ENCODE measurements at regions not wholly inside any gene's neighbourhood (a gene's known extent, or its start where the extent isn't known, plus 50 kb on each side); places are given as distances from the start of the nearest gene placed in this dataset.

DNA sequence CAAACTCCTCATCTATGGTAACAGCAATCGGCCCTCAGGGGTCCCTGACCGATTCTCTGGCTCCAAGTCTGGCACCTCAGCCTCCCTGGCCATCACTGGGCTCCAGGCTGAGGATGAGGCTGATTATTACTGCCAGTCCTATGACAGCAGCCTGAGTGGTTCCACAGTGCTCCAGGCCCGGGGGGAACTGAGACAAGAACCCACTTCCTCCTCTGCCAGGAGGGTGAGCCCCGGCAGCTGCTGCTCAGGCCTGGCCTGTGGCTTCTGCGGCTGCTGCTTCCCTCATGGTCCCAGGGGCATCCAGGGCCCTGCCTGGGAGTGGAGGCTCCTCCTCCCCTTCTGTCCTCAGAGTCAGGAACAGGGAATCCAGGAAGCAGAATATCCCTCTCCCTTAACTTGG lies 98.4 kb downstream of the ZNF280B start:
- in situ Hi-C loops (cut with MboI; ENCODE audit: low sequenced_read_pairs in 4 of 4) (no loop called here), intact Hi-C loops (cut with DNase I; ENCODE audit: low total_unique reads) (no loop called here)
- Histone ChIP-seq H3K36me3 (no peaks in the 10 kb centered on the region), H3K27ac (no peak overlapping the region), H3K4me3 (no peak overlapping the region), H3K27me3 (peaks cover 0 to 5% (median 3%) of the 10 kb centered on the region in 3 donors), H3K4me1 (no peaks in the 10 kb centered on the region), H3K9me3 (no peaks in the 10 kb centered on the region)
- no peak for TF ChIP-seq CTCF (IDR thresholded peaks at IDR 0.05 in 4 of 5, conservative IDR thresholded peaks at IDR 0.05 in 1 of 5)
- TF ChIP-seq POLR2A (IDR thresholded peaks at IDR 0.05): no peak
- DNase-seq: peak in 1 of 2 donors; percentile 6
- no peak for ATAC-seq

- H3K27ac ChIP-seq: no peak overlapping the region
- intact Hi-C loops (cut with DNase I; ENCODE audit: low total_unique reads): no loop called here
- TF ChIP-seq CTCF (IDR thresholded peaks at IDR 0.05 in 4 of 5, conservative IDR thresholded peaks at IDR 0.05 in 1 of 5) (no peak), POLR2A (IDR thresholded peaks at IDR 0.05) (no peak)
- no peaks in the 10 kb centered on the region for H3K9me3 ChIP-seq
- ATAC-seq: no peak
- DNase-seq: no peak
- in situ Hi-C loops (cut with MboI; ENCODE audit: low sequenced_read_pairs in 4 of 4): no loop called here
- no peaks in the 10 kb centered on the region for H3K36me3 ChIP-seq
- H3K4me3 ChIP-seq: no peak overlapping the region
- no peaks in the 10 kb centered on the region for H3K4me1 ChIP-seq
- H3K27me3 ChIP-seq: peaks cover 0 to 6% (median 5%) of the 10 kb centered on the region in 3 donors
Observed at GRCh38 chr22:22410677-22411076, 97.9 kb downstream of the ZNF280B start.

GRCh38 chr22:22414266-22414665 lies 94.3 kb downstream of the ZNF280B start:
- Histone ChIP-seq H3K36me3 (no peaks in the 10 kb centered on the region), H3K27ac (no peak overlapping the region), H3K27me3 (peaks cover 0 to 7% (median 6%) of the 10 kb centered on the region in 3 donors), H3K4me1 (no peaks in the 10 kb centered on the region), H3K4me3 (no peak overlapping the region), H3K9me3 (no peaks in the 10 kb centered on the region)
- in situ Hi-C loops (cut with MboI; ENCODE audit: low sequenced_read_pairs in 4 of 4): no loop called here
- ATAC-seq (no peak), DNase-seq (no peak)
- intact Hi-C loops (cut with DNase I; ENCODE audit: low total_unique reads): no loop called here
- TF ChIP-seq POLR2A (IDR thresholded peaks at IDR 0.05): no peak
- no peak for TF ChIP-seq CTCF (IDR thresholded peaks at IDR 0.05 in 4 of 5, conservative IDR thresholded peaks at IDR 0.05 in 1 of 5)

DNA sequence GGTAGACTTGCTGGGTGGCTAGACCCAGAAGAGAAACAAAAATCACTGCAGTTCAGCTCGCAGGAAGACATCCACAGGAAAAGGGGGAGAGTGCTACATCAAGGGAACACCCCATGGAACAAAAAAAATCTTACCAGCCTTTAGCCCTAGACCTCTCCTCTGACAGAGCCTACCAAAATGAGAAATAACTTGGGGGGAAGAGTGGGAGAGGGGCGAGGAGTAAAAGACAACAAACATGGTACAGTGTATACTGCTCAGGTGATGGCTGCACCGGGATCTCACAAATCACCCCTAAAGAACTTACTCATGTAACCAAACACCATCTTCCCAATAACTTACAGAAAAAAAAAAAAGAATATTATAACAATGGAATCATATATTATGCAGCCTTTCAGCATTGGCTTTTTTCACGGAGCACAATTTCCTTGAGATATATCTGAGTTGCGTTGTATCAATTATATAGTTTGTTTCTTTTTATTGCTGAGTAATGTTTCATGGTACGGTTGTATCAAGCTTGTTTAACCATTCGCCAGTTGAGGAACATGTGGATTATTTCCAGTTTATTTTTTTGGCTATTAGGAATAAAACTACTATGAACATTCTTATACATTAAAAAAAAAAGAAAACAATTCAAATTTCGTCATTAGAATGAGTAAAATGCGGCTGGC lies 90.9 kb downstream of the ZNF280B start:
- in situ Hi-C loops (cut with MboI; ENCODE audit: low sequenced_read_pairs in 4 of 4): no loop called here
- intact Hi-C loops (cut with DNase I; ENCODE audit: low total_unique reads): no loop called here
- H3K4me3 ChIP-seq: no peak overlapping the region
- ATAC-seq: no peak
- H3K9me3 ChIP-seq: no peaks in the 10 kb centered on the region
- no peaks in the 10 kb centered on the region for H3K4me1 ChIP-seq
- DNase-seq: no peak
- H3K27ac ChIP-seq: no peak overlapping the region
- no peaks in the 10 kb centered on the region for H3K36me3 ChIP-seq
- TF ChIP-seq CTCF (IDR thresholded peaks at IDR 0.05 in 4 of 5, conservative IDR thresholded peaks at IDR 0.05 in 1 of 5) (no peak), POLR2A (IDR thresholded peaks at IDR 0.05) (no peak)
- peaks cover 0 to 7% (median 6%) of the 10 kb centered on the region in 3 donors for H3K27me3 ChIP-seq

- intact Hi-C loops (cut with DNase I; ENCODE audit: low total_unique reads) (no loop called here), in situ Hi-C loops (cut with MboI; ENCODE audit: low sequenced_read_pairs in 4 of 4) (no loop called here)
- Histone ChIP-seq H3K4me1 (no peaks in the 10 kb centered on the region), H3K27ac (no peak overlapping the region), H3K27me3 (peaks cover 0 to 7% (median 6%) of the 10 kb centered on the region in 3 donors), H3K9me3 (no peaks in the 10 kb centered on the region), H3K4me3 (no peak overlapping the region), H3K36me3 (no peaks in the 10 kb centered on the region)
- ATAC-seq (no peak), DNase-seq (no peak)
- TF ChIP-seq POLR2A (IDR thresholded peaks at IDR 0.05): no peak
Observed at GRCh38 chr22:22418163-22418549, 90.4 kb downstream of the ZNF280B start.

Data from gastrocnemius medialis (tissue), 4 donors.